Kidney epithelial cell (primary cell): ENCODE measurements at regions not wholly inside any gene's neighbourhood (a gene's known extent, or its start where the extent isn't known, plus 50 kb on each side); places are given as distances from the start of the nearest gene placed in this dataset.
A peak's percentile ranks its signal among the peaks of the same experiment; 100 is the strongest.

Experiments used
- DNase-seq: peaks from one replicate; pipeline ENCODE4 v3.0.0-alpha.2; 2010; ENCODE audit warnings: low read depth
- H3K27me3 ChIP-seq: 2 replicates; pipeline ENCODE4 v1.6.0; 2011; ENCODE audit warnings: low read length; ENCODE audit not compliant: control insufficient read depth, insufficient read depth
- H3K36me3 ChIP-seq: 2 replicates; pipeline ENCODE4 v1.5.1; 2011; ENCODE audit warnings: low read length; ENCODE audit not compliant: control insufficient read depth, insufficient read depth
- H3K4me3 ChIP-seq: 2 replicates; pipeline ENCODE4 v1.5.1; 2011; ENCODE audit warnings: low read depth, mild to moderate bottlenecking, control low read depth, low read length
- TF ChIP-seq, protein P1 (sequence below): IDR thresholded peaks from 2 replicates; pipeline ENCODE4 v1.5.1; 2011; ENCODE audit warnings: mild to moderate bottlenecking, moderate library complexity, low read length, control low read depth, inconsistent platforms; ENCODE audit not compliant: insufficient read depth, poor library complexity, severe bottlenecking

DNA sequence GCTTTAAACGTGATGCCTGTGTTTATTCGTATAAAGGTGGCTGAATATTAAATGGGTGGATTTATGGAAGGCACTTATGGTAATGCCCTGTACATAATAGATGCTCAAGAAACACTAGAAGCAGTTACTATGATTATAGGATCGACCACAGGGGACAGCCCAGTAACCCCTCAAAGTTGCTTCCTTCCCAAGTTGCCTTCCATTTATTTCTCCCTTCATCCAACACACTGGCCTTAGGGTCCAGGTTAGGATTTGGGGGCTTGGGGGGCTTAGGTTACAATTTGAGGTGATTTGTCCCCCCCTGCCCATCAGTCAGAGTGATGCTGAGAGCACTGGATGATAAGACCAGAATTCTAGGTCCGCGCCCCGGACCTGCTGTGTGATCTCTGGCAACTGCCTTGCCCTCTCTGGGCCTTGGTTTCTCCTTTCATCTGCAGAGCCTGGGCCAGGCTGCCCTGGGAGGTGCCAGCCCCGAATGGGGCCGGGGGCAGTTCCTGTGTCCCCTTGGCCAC lies 101.5 kb downstream of the CEBPB start:
- no peak for DNase-seq
- Histone ChIP-seq H3K27me3 (no peaks in the 10 kb centered on the region), H3K36me3 (no peaks in the 10 kb centered on the region), H3K4me3 (no peak overlapping the region)
- TF ChIP-seq, protein P1, sequence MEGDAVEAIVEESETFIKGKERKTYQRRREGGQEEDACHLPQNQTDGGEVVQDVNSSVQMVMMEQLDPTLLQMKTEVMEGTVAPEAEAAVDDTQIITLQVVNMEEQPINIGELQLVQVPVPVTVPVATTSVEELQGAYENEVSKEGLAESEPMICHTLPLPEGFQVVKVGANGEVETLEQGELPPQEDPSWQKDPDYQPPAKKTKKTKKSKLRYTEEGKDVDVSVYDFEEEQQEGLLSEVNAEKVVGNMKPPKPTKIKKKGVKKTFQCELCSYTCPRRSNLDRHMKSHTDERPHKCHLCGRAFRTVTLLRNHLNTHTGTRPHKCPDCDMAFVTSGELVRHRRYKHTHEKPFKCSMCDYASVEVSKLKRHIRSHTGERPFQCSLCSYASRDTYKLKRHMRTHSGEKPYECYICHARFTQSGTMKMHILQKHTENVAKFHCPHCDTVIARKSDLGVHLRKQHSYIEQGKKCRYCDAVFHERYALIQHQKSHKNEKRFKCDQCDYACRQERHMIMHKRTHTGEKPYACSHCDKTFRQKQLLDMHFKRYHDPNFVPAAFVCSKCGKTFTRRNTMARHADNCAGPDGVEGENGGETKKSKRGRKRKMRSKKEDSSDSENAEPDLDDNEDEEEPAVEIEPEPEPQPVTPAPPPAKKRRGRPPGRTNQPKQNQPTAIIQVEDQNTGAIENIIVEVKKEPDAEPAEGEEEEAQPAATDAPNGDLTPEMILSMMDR = no peak

DNA sequence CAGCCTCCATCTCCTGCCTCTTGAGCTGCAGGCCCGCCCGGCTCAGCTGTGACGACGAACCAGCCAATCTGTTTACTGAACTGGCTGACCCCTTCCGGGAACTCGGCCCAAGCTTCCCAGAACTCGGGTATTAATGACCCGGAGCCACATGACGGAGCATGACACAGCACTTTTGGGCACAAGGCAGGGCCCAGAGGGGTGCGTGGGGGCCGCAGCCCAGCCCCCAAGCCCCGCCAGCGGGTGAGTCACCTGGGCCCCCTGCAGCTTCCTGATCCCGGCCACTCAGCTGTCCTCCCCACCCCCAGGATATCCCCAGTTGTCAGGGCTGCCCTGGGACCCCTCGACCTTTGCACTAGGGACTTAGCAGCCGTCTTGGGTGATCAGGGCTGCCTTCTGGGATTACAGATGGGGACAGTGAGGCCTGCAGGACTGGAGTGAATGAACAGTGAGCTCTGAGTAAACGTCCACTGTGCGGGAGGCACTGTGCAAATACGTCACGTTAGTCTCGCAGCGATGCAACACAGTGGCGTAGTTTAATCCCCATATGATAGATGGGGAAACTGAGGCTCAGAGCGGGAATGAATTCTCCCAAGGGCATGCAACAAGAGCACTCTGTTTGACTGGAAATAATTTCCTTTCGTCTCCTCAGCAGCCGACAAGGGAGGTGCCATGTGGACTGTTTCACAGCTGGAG lies 102.1 kb downstream of the CEBPB start:
- TF ChIP-seq, protein P1 = no peak
- H3K36me3 ChIP-seq = no peaks in the 10 kb centered on the region
- DNase-seq = peak; percentile 80
- H3K27me3 ChIP-seq = no peaks in the 10 kb centered on the region
- H3K4me3 ChIP-seq = no peak overlapping the region

GRCh38 chr20:50293284-50294139 lies 102.9 kb downstream of the CEBPB start:
- no peak for DNase-seq
- H3K4me3 ChIP-seq = no peak overlapping the region
- no peaks in the 10 kb centered on the region for H3K27me3 ChIP-seq
- TF ChIP-seq, protein P1 = no peak
- H3K36me3 ChIP-seq = no peaks in the 10 kb centered on the region

GRCh38 chr20:50294164-50295088 lies 103.8 kb downstream of the CEBPB start:
- no peak for DNase-seq
- no peaks in the 10 kb centered on the region for H3K27me3 ChIP-seq

DNA sequence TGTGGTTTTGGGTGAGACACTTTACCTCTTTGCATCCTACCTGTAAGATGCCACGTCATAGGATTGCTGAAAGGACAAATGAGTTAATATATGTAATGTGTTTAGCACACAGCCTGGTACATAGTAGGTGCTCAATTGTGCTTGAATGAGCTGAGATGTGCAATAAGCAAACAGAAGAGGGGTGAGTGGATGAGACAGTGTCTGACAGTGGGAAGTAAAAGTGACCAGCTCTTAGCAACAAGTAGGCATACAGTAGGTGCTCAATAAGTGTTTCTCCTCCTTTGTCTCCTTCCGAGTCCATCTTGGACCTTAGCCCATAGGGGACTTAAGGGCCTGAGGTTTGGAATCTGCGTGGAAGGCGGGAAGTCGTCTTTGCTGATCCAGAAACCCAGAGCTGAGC lies 104.7 kb downstream of the CEBPB start:
- Histone ChIP-seq H3K27me3 (no peaks in the 10 kb centered on the region), H3K36me3 (no peaks in the 10 kb centered on the region), H3K4me3 (no peak overlapping the region)
- no peak for DNase-seq
- TF ChIP-seq, protein P1 = no peak

More at GRCh38 chr20:50294164-50295088, 103.8 kb downstream of the CEBPB start:
- Histone ChIP-seq H3K36me3 (no peaks in the 10 kb centered on the region), H3K4me3 (no peak overlapping the region)
- TF ChIP-seq, protein P1 = no peak
